Sigmoid colon (tissue), 4 donors: ENCODE measurements at regions not wholly inside any gene's neighbourhood (a gene's known extent, or its start where the extent isn't known, plus 50 kb on each side); places are given as distances from the start of the nearest gene placed in this dataset.

Experiments
- POLR2A ChIP-seq, 2 donors: fragments of 450-650 bp; IDR thresholded peaks; one replicate each; pipeline ENCODE4 v1.6.1; 2016; ENCODE audit warnings: antibody characterized with exemption in 2 of 2, mild to moderate bottlenecking in 2 of 2, moderate library complexity in 2 of 2
- POLR2AphosphoS5 ChIP-seq, 4 donors: sonication (generic); formaldehyde crosslinking; IDR thresholded peaks; one replicate each; pipeline ENCODE4 v1.6.1; 2017; ENCODE audit warnings: antibody characterized with exemption in 4 of 4
- TF ChIP-seq, protein P1 (sequence below), 4 experiments: fragments of 450-650 bp in 3 of 4; fragments of 200-600 bp in 1 of 4; IDR thresholded peaks; one replicate each; pipeline ENCODE4 v1.5.1; 2016 to 2019; ENCODE audit warnings: antibody characterized with exemption in 4 of 4, mild to moderate bottlenecking in 3 of 4, moderate library complexity in 2 of 4

DNA sequence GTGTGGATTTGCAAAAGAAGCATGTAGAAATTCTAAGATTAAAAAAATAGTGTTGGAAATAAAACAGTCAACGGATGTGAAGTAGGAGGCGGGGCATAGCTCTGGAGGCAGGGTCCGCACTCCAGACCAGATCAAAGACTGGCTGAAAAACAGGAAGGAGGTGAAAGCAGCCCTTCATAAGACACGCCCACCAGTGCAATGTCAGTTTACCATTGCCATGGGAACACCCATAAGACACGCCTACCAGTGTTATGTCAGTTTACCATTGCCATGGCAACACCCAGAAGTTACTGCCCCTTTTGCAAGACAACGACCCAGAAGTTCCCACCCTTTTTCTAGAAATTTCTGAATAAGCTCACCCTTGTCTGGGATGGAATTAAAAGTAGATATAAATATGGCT lies 87.1 kb downstream of the FZD10 start:
- TF ChIP-seq, protein P1, sequence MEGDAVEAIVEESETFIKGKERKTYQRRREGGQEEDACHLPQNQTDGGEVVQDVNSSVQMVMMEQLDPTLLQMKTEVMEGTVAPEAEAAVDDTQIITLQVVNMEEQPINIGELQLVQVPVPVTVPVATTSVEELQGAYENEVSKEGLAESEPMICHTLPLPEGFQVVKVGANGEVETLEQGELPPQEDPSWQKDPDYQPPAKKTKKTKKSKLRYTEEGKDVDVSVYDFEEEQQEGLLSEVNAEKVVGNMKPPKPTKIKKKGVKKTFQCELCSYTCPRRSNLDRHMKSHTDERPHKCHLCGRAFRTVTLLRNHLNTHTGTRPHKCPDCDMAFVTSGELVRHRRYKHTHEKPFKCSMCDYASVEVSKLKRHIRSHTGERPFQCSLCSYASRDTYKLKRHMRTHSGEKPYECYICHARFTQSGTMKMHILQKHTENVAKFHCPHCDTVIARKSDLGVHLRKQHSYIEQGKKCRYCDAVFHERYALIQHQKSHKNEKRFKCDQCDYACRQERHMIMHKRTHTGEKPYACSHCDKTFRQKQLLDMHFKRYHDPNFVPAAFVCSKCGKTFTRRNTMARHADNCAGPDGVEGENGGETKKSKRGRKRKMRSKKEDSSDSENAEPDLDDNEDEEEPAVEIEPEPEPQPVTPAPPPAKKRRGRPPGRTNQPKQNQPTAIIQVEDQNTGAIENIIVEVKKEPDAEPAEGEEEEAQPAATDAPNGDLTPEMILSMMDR (IDR thresholded peaks at IDR 0.05), result no peak
- TF ChIP-seq POLR2A (IDR thresholded peaks at IDR 0.05) (no peak), POLR2AphosphoS5 (IDR thresholded peaks at IDR 0.05) (no peak)
